KMS-11 (cell line): ENCODE measurements at regions not wholly inside any gene's neighbourhood (a gene's known extent, or its start where the extent isn't known, plus 50 kb on each side); places are given as distances from the start of the nearest gene placed in this dataset.

Source experiments
- H2AFZ ChIP-seq: fragments of 200-600 bp; sonication (generic); 2 replicates; pipeline ENCODE4 v1.6.1; 2016; ENCODE audit warnings: antibody characterized with exemption, mixed run types, low read depth
- H3K27ac ChIP-seq: fragments of 200-600 bp; sonication (generic); 2 replicates; pipeline ENCODE4 v1.6.1; 2016; ENCODE audit warnings: mild to moderate bottlenecking, mixed run types
- H3K27me3 ChIP-seq: fragments of 200-600 bp; sonication (generic); 2 replicates; pipeline ENCODE4 v1.6.1; 2017; ENCODE audit warnings: mild to moderate bottlenecking, low read depth, mixed run types, moderate library complexity; ENCODE audit not compliant: insufficient read depth
- H3K36me3 ChIP-seq: fragments of 200-600 bp; sonication (generic); 2 replicates; pipeline ENCODE4 v1.6.1; 2017; ENCODE audit warnings: mild to moderate bottlenecking, mixed run types; ENCODE audit not compliant: insufficient read depth
- H3K4me1 ChIP-seq: fragments of 200-600 bp; sonication (generic); 2 replicates; pipeline ENCODE4 v1.6.1; 2016; ENCODE audit warnings: mild to moderate bottlenecking, low read depth, mixed run types; ENCODE audit not compliant: poor library complexity, severe bottlenecking
- H3K4me2 ChIP-seq: fragments of 200-600 bp; sonication (generic); 2 replicates; pipeline ENCODE4 v1.7.0; 2016; ENCODE audit warnings: mild to moderate bottlenecking, mixed run types
- H3K4me3 ChIP-seq: fragments of 200-600 bp; sonication (generic); IDR thresholded peaks from 2 replicates; pipeline ENCODE4 v1.6.1; 2017; ENCODE audit warnings: low read depth, low read length, mixed read lengths; ENCODE audit not compliant: insufficient read depth
- H3K79me2 ChIP-seq: fragments of 200-600 bp; sonication (generic); 2 replicates; pipeline ENCODE4 v1.6.1; 2016; ENCODE audit warnings: low read depth, mixed run types; ENCODE audit not compliant: insufficient read depth
- H3K9ac ChIP-seq: fragments of 200-600 bp; sonication (generic); 2 replicates; pipeline ENCODE4 v1.6.1; 2016; ENCODE audit warnings: mild to moderate bottlenecking, mixed run types
- H4K20me1 ChIP-seq: fragments of 200-600 bp; sonication (generic); 2 replicates; pipeline ENCODE4 v1.6.1; 2016; ENCODE audit warnings: mild to moderate bottlenecking, mixed run types; ENCODE audit not compliant: insufficient read depth
- CTCF ChIP-seq: fragments of 200-600 bp; sonication (generic); conservative IDR thresholded peaks from 2 replicates; pipeline ENCODE4 v1.6.1; 2017; ENCODE audit warnings: low read depth, mild to moderate bottlenecking, antibody characterized with exemption, low read length, moderate library complexity, mixed read lengths

- Histone ChIP-seq H3K27me3 (no peaks in the 10 kb centered on the region), H3K27ac (no peak overlapping the region), H3K79me2 (no peaks in the 10 kb centered on the region), H3K9ac (no peak overlapping the region), H3K4me2 (no peak overlapping the region), H3K36me3 (no peaks in the 10 kb centered on the region), H4K20me1 (no peaks in the 10 kb centered on the region), H3K4me1 (no peaks in the 10 kb centered on the region), H2AFZ (no peak overlapping the region), H3K4me3 (no peak overlapping the region)
- no peak for TF ChIP-seq CTCF
Measured at GRCh38 chr14:99040711-99041110, 231.3 kb downstream of the BCL11B start.

- no peak overlapping the region for H3K4me3 ChIP-seq
- H3K79me2 ChIP-seq = no peaks in the 10 kb centered on the region
- TF ChIP-seq CTCF = no peak
- H2AFZ ChIP-seq = no peak overlapping the region
- no peaks in the 10 kb centered on the region for H3K36me3 ChIP-seq
- H3K27ac ChIP-seq = no peak overlapping the region
- H4K20me1 ChIP-seq = no peaks in the 10 kb centered on the region
- H3K27me3 ChIP-seq = no peaks in the 10 kb centered on the region
- H3K9ac ChIP-seq = no peak overlapping the region
- H3K4me1 ChIP-seq = no peaks in the 10 kb centered on the region
- H3K4me2 ChIP-seq = no peak overlapping the region
Measured at GRCh38 chr14:99041141-99041819, 230.7 kb downstream of the BCL11B start.

- no peak for TF ChIP-seq CTCF
- Histone ChIP-seq H4K20me1 (no peaks in the 10 kb centered on the region), H3K4me1 (no peaks in the 10 kb centered on the region), H3K27me3 (no peaks in the 10 kb centered on the region), H3K79me2 (no peaks in the 10 kb centered on the region), H3K4me2 (no peak overlapping the region), H3K9ac (no peak overlapping the region), H3K36me3 (no peaks in the 10 kb centered on the region), H3K4me3 (no peak overlapping the region), H2AFZ (no peak overlapping the region), H3K27ac (no peak overlapping the region)
Measured at GRCh38 chr14:99041820-99042174, 230.2 kb downstream of the BCL11B start.

- no peaks in the 10 kb centered on the region for H3K4me1 ChIP-seq
- H2AFZ ChIP-seq = no peak overlapping the region
- no peak overlapping the region for H3K4me3 ChIP-seq
- H3K4me2 ChIP-seq = no peak overlapping the region
- H3K27ac ChIP-seq = no peak overlapping the region
- no peak for TF ChIP-seq CTCF
- no peaks in the 10 kb centered on the region for H3K27me3 ChIP-seq
- no peaks in the 10 kb centered on the region for H3K79me2 ChIP-seq
- H3K9ac ChIP-seq = no peak overlapping the region
- no peaks in the 10 kb centered on the region for H4K20me1 ChIP-seq
- H3K36me3 ChIP-seq = no peaks in the 10 kb centered on the region
Measured at GRCh38 chr14:99042381-99043266, 229.4 kb downstream of the BCL11B start.
